ENCODE measurements at regions not wholly inside any gene's neighbourhood (a gene's known extent, or its start where the extent isn't known, plus 50 kb on each side); places are given as distances from the start of the nearest gene placed in this dataset.

GRCh38 chr13:112198396-112199010 is 131.6 kb downstream of the SOX1 start:
- Histone ChIP-seq H3K4me2 (no peak overlapping the region), H3K9me2 (ENCODE audit: insufficient read depth) (no peaks in the 10 kb centered on the region), H3K36me3 (ENCODE audit: insufficient read depth) (no peaks in the 10 kb centered on the region), H3K4me3 (no peak overlapping the region), H3K4me1 (ENCODE audit: insufficient read depth) (no peaks in the 10 kb centered on the region), H3F3A (replicated peaks; ENCODE audit: low read depth) (no peaks in the 10 kb centered on the region), H3K27me3 (ENCODE audit: insufficient read depth) (no peaks in the 10 kb centered on the region), H4K20me1 (replicated peaks; ENCODE audit: insufficient read depth) (no peaks in the 10 kb centered on the region), H2AFZ (no peak overlapping the region), H3K79me2 (replicated peaks; ENCODE audit: insufficient read depth) (no peaks in the 10 kb centered on the region), H3K27ac (ENCODE audit: low read depth) (no peak overlapping the region)
- ATAC-seq (no peak), DNase-seq (ENCODE audit: low spot score) (no peak)
- Mint-ChIP-seq H3K27ac (no peak overlapping the region), H3K36me3 (ENCODE audit: low read depth) (no peaks in the 10 kb centered on the region), H3K4me1 (peaks cover 7% of the 10 kb centered on the region), H3K27me3 (ENCODE audit: insufficient read depth, low read depth, poor library complexity) (peaks cover 9% of the 10 kb centered on the region), H3K9me3 (no peaks in the 10 kb centered on the region), H3K4me3 (no peak overlapping the region)
- TF ChIP-seq REST (IDR thresholded peaks at IDR 0.05; ENCODE audit: unreplicated experiment) = no peak
- TF ChIP-seq EZH2 (IDR thresholded peaks at IDR 0.05; ENCODE audit: low read depth, unreplicated experiment) = no peak
- TF ChIP-seq POLR2AphosphoS5 (IDR thresholded peaks at IDR 0.05; ENCODE audit: low read depth) = no peak
- TF ChIP-seq ZNF462 (CRISPR knock-in tag; IDR thresholded peaks at IDR 0.05) = no peak
- no peak for TF ChIP-seq ETS1 (IDR thresholded peaks at IDR 0.05)
- TF ChIP-seq ZNF114 (CRISPR knock-in tag; IDR thresholded peaks at IDR 0.05) = no peak
- no peak for TF ChIP-seq ZNF331 (CRISPR knock-in tag; IDR thresholded peaks at IDR 0.05; ENCODE audit: low read depth)
- TF ChIP-seq EZH2phosphoT487 (IDR thresholded peaks at IDR 0.05; ENCODE audit: unreplicated experiment) = no peak
- TF ChIP-seq STAT1 (IDR thresholded peaks at IDR 0.05; ENCODE audit: unreplicated experiment) = no peak
- TF ChIP-seq CTCF (conservative IDR thresholded peaks at IDR 0.05; ENCODE audit: low read depth in 2 of 2) = no peak
- TF ChIP-seq CREB1 (CRISPR knock-in tag; IDR thresholded peaks at IDR 0.05; ENCODE audit: low read depth) = no peak
- no peak for TF ChIP-seq NANOG (IDR thresholded peaks at IDR 0.05; ENCODE audit: borderline replicate concordance)
- no peak for TF ChIP-seq JUNB (IDR thresholded peaks at IDR 0.05; ENCODE audit: unreplicated experiment)

All from GM23338 (cell line).